HL-60 (cell line): ENCODE measurements at regions not wholly inside any gene's neighbourhood (a gene's known extent, or its start where the extent isn't known, plus 50 kb on each side); places are given as distances from the start of the nearest gene placed in this dataset.
"Not testable (repeated sequence)": the region's sequence is repeated elsewhere in the genome, so short reads cannot be mapped to it uniquely, and the experiment has no call there.

Experiments
- DNase-seq, 2 experiments: peaks; one replicate each; pipeline ENCODE4 v3.0.0-alpha.2; 2010 to 2020; ENCODE audit warnings: low read depth in 1 of 2, low spot score in 1 of 2
- H3K27ac ChIP-seq: fragments of 250-450 bp; sonication (Bioruptor Pico); replicated peaks from 2 replicates; pipeline ENCODE4 v1.5.1; 2020; ENCODE audit warnings: mild to moderate bottlenecking, moderate library complexity
- H3K27me3 ChIP-seq: fragments of 250-450 bp; sonication (Bioruptor Pico); 2 replicates; pipeline ENCODE4 v1.5.1; 2021; ENCODE audit warnings: mild to moderate bottlenecking, moderate library complexity; ENCODE audit not compliant: insufficient read depth, poor library complexity, severe bottlenecking
- H3K4me3 ChIP-seq: replicated peaks from 2 replicates; pipeline ENCODE4 v1.5.1; 2011; ENCODE audit warnings: mild to moderate bottlenecking, control low read depth, low read length; ENCODE audit not compliant: insufficient read depth
- CTCF ChIP-seq: IDR thresholded peaks from one replicate; pipeline ENCODE4 v1.5.1; 2011; ENCODE audit warnings: low read length, control low read depth, inconsistent platforms; ENCODE audit not compliant: insufficient read depth
- GABPA ChIP-seq: IDR thresholded peaks from 2 replicates; pipeline ENCODE4 v1.6.1; 2012; ENCODE audit warnings: low read depth
- POLR2AphosphoS5 ChIP-seq: IDR thresholded peaks from 2 replicates; pipeline ENCODE4 v1.6.1; 2012; ENCODE audit warnings: low read depth
- SPI1 ChIP-seq: IDR thresholded peaks from 2 replicates; pipeline ENCODE4 v1.6.1; 2012; ENCODE audit warnings: low read depth, mild to moderate bottlenecking, borderline replicate concordance
- TF ChIP-seq, protein P1 (sequence below): IDR thresholded peaks from 2 replicates; pipeline ENCODE4 v1.6.1; 2012; ENCODE audit warnings: low read depth; ENCODE audit not compliant: insufficient replicate concordance

GRCh38 chr1:91207691-91208090 is 185.9 kb upstream of the ZNF644 start:
- H3K27ac ChIP-seq, H3K27me3 ChIP-seq, H3K4me3 ChIP-seq, DNase-seq: not testable (repeated sequence)

GRCh38 chr1:91204150-91204549 is 182.3 kb upstream of the ZNF644 start:
- not testable (repeated sequence) for H3K27ac ChIP-seq, DNase-seq, H3K4me3 ChIP-seq, H3K27me3 ChIP-seq

DNA sequence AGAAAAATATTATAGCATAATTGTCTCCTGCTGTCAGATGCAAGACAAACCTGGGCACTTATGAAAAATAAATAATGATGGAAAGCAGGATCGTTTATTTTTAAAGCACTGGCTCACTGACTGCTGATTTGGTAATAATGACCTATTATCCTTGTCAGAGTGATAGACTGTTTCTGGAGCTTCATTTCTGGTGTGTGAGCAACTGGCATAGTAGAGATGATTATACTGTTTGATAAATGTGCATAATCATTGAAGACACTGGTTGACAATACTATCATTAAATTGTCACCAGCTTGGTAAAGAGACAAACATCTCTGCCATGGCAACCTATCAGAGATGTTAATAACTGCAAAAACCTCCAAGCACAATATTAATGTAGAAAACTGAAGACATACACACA is 179.9 kb upstream of the ZNF644 start:
- H3K27me3 ChIP-seq, result peaks cover 2% of the 10 kb centered on the region
- no peak overlapping the region for H3K27ac ChIP-seq
- H3K4me3 ChIP-seq, result no peak overlapping the region
- DNase-seq, result no peak
- TF ChIP-seq SPI1, result no peak
- TF ChIP-seq, protein P1, sequence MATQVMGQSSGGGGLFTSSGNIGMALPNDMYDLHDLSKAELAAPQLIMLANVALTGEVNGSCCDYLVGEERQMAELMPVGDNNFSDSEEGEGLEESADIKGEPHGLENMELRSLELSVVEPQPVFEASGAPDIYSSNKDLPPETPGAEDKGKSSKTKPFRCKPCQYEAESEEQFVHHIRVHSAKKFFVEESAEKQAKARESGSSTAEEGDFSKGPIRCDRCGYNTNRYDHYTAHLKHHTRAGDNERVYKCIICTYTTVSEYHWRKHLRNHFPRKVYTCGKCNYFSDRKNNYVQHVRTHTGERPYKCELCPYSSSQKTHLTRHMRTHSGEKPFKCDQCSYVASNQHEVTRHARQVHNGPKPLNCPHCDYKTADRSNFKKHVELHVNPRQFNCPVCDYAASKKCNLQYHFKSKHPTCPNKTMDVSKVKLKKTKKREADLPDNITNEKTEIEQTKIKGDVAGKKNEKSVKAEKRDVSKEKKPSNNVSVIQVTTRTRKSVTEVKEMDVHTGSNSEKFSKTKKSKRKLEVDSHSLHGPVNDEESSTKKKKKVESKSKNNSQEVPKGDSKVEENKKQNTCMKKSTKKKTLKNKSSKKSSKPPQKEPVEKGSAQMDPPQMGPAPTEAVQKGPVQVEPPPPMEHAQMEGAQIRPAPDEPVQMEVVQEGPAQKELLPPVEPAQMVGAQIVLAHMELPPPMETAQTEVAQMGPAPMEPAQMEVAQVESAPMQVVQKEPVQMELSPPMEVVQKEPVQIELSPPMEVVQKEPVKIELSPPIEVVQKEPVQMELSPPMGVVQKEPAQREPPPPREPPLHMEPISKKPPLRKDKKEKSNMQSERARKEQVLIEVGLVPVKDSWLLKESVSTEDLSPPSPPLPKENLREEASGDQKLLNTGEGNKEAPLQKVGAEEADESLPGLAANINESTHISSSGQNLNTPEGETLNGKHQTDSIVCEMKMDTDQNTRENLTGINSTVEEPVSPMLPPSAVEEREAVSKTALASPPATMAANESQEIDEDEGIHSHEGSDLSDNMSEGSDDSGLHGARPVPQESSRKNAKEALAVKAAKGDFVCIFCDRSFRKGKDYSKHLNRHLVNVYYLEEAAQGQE, result no peak
- no peak for TF ChIP-seq CTCF
- no peak for TF ChIP-seq POLR2AphosphoS5
- TF ChIP-seq GABPA, result no peak

- Histone ChIP-seq H3K27me3 (peaks cover 2% of the 10 kb centered on the region), H3K27ac (no peak overlapping the region), H3K4me3 (no peak overlapping the region)
- DNase-seq, result no peak
- TF ChIP-seq SPI1 (no peak), CTCF (no peak), POLR2AphosphoS5 (no peak), GABPA (no peak)
- TF ChIP-seq, protein P1, result no peak
Measured at GRCh38 chr1:91201176-91201575, 179.3 kb upstream of the ZNF644 start.

- no peak for TF ChIP-seq POLR2AphosphoS5
- peak; percentile 37; the same call in 1 of the 2 replicates for TF ChIP-seq SPI1
- peaks cover 2% of the 10 kb centered on the region for H3K27me3 ChIP-seq
- DNase-seq, result no peak
- no peak overlapping the region for H3K4me3 ChIP-seq
- no peak overlapping the region for H3K27ac ChIP-seq
Measured at GRCh38 chr1:91200675-91201074, 178.8 kb upstream of the ZNF644 start.
